H1 (cell line): ENCODE measurements at regions not wholly inside any gene's neighbourhood (a gene's known extent, or its start where the extent isn't known, plus 50 kb on each side); places are given as distances from the start of the nearest gene placed in this dataset.

Experiments used
- EGR1 ChIP-seq: IDR thresholded peaks from 2 replicates; pipeline ENCODE4 v1.6.1; 2011; ENCODE audit warnings: low read depth, low read length, borderline replicate concordance
- POLR2A ChIP-seq, 2 experiments: IDR thresholded peaks; 1 replicate in 1 of 2; 2 replicates in 1 of 2; pipeline ENCODE4 v1.6.1; 2011; ENCODE audit warnings: low read depth in 2 of 2, low read length in 2 of 2, mild to moderate bottlenecking in 2 of 2; ENCODE audit errors: control extremely low read depth in 1 of 2
- YY1 ChIP-seq: IDR thresholded peaks from 2 replicates; pipeline ENCODE4 v1.6.1; 2011; ENCODE audit warnings: low read depth, mild to moderate bottlenecking, low read length
- TF ChIP-seq, protein P1 (sequence below), 3 experiments: IDR thresholded peaks; 1 replicate in 2 of 3; 2 replicates in 1 of 3; pipeline versions ENCODE4 v1.5.1 to v1.6.1; 2011; ENCODE audit warnings: low read length in 3 of 3, mild to moderate bottlenecking in 3 of 3, inconsistent platforms in 2 of 3, low read depth in 1 of 3, moderate library complexity in 1 of 3; ENCODE audit not compliant: insufficient read depth in 1 of 3; ENCODE audit errors: control extremely low read depth in 1 of 3

- TF ChIP-seq, protein P1, sequence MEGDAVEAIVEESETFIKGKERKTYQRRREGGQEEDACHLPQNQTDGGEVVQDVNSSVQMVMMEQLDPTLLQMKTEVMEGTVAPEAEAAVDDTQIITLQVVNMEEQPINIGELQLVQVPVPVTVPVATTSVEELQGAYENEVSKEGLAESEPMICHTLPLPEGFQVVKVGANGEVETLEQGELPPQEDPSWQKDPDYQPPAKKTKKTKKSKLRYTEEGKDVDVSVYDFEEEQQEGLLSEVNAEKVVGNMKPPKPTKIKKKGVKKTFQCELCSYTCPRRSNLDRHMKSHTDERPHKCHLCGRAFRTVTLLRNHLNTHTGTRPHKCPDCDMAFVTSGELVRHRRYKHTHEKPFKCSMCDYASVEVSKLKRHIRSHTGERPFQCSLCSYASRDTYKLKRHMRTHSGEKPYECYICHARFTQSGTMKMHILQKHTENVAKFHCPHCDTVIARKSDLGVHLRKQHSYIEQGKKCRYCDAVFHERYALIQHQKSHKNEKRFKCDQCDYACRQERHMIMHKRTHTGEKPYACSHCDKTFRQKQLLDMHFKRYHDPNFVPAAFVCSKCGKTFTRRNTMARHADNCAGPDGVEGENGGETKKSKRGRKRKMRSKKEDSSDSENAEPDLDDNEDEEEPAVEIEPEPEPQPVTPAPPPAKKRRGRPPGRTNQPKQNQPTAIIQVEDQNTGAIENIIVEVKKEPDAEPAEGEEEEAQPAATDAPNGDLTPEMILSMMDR (IDR thresholded peaks at IDR 0.05; ENCODE audit: control extremely low read depth in 1 of 3, insufficient read depth in 1 of 3, low read depth in 1 of 3, low read length in 3 of 3): no peak
- TF ChIP-seq EGR1 (no peak), YY1 (no peak), POLR2A (IDR thresholded peaks at IDR 0.05; ENCODE audit: control extremely low read depth in 1 of 2, low read depth in 2 of 2, low read length in 2 of 2) (no peak)
These were observed 1123.7 kb downstream of the PLA2G4A start for GRCh38 chr1:187952446-187952845.
